ENCODE measurements at regions not wholly inside any gene's neighbourhood (a gene's known extent, or its start where the extent isn't known, plus 50 kb on each side); places are given as distances from the start of the nearest gene placed in this dataset.

GRCh38 chr3:5675319-5675718 is 487.8 kb downstream of the EDEM1 start:
- TF ChIP-seq CTCF (IDR thresholded peaks at IDR 0.05; ENCODE audit: low read length), result no peak
- TF ChIP-seq EZH2phosphoT487 (IDR thresholded peaks at IDR 0.05; ENCODE audit: low read length), result no peak
- no peak for TF ChIP-seq EZH2 (optimal IDR thresholded peaks at IDR 0.05; ENCODE audit: low read depth, low read length)
